GM19468 (cell line): ENCODE measurements at regions not wholly inside any gene's neighbourhood (a gene's known extent, or its start where the extent isn't known, plus 50 kb on each side); places are given as distances from the start of the nearest gene placed in this dataset.
A peak's percentile ranks its signal among the peaks of the same experiment; 100 is the strongest.
"Not testable (repeated sequence)": the region's sequence is repeated elsewhere in the genome, so short reads cannot be mapped to it uniquely, and the experiment has no call there.

Experiments
- ATAC-seq: cut with Tn5 transposase; IDR thresholded peaks from one replicate; pipeline ENCODE4 v1.9.1; 2021; ENCODE audit warnings: mild to moderate bottlenecking, moderate library complexity, moderate number of reproducible peaks; ENCODE audit not compliant: unreplicated experiment; ENCODE audit errors: extremely low read depth

DNA sequence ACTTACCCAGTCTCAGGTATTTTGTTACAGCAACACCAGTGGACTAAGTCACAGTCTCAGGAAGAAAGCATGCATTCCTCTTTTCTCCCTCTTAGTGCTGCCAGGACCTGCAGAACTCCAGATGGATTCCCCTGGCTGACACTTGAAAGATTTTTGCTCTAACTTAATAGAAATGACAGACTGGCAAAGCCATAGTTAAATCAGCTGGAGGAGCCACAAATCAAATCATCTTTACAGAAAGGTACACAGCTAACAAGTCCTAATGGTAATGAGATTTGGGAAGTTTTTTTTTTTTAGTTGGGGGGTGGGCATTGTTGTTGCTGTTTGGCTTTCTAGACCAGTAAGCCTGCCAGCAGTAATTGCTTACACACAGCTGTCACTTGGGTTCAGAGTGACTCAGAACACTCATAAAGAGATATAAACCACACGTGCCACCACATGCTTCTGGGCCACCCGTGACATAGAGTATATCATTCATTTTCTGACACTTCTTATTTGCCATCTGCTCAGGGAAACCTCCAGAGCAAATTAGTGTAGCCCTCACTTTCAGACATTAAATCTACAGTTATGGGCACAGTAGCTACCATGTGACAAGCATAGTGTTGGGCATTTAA is 72.4 kb downstream of the FH start:
- no peak for ATAC-seq

DNA sequence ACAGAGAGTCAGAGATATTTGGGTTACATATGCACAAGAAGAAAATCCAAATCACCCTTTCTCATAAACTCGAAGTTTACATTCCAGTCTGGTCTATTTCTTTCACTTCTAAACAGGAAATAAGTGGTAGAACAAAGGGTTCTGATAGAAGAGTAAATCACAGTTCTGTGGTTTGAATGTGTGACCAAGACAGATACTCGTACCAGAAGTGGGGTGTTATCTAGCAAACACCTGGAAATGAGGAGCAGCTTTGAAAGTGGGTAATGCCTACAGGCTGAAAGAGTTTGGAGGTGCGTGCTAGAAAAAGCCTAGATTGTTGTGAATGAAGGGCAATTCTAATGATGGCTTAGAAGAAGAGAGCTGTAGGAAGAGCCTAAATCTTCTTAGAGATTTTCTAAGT is 74.7 kb downstream of the FH start:
- ATAC-seq = no peak

DNA sequence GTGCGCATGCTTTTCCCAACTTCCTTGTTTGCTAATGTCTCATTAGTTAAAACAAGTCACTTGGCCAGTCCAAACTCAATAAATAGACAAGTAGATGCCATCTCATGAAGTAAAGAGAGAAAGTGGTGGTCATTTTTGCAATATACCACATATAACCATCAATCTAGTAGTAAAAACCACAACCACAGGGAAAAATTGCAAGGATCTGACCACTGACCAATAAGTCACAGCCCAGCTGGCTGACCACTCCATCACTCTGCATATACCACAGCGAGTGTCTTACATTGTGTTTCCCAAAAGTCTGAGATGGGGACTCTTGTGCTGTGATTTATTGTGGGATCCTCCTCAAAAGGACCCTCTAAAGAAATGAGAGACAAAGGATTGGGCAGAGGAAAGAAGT is 76.0 kb downstream of the FH start:
- no peak for ATAC-seq

DNA sequence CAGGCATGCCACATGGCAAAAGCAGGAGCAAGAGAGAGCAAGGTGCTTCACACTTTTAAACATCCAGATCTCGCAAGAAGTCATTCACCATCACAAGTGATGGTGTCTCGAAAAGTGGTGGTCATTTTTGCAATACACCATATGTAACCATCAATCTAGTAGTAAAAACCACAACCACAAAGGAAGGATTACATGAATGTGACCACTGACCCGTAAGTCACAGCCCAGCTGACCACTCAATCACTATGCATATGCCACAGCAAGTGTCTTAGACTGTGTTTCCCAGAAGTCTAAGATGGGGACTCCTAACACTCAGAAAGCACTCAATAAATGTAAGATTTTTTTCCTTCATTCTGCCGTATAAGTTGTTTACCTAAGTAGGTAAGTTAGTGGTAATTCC is 76.9 kb downstream of the FH start:
- no peak for ATAC-seq

DNA sequence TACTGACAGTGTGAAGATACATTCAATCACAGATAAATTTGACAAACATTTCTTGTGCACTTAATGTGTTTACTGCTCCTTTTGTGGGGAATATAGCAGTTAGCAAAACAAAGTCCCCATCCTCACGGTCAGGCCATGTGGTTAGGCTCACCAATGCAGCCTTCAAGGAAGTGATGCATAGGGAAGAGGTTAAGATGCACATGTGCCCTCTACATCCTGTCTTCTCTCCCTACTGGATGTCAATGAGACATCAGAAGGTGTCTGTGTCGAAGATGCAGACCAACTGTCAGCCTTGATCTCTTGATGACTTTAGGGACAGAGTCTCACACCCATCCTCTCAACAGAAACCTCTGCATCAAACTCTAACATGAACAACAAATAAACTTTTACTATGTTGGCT is 78.7 kb downstream of the FH start:
- ATAC-seq = no peak

DNA sequence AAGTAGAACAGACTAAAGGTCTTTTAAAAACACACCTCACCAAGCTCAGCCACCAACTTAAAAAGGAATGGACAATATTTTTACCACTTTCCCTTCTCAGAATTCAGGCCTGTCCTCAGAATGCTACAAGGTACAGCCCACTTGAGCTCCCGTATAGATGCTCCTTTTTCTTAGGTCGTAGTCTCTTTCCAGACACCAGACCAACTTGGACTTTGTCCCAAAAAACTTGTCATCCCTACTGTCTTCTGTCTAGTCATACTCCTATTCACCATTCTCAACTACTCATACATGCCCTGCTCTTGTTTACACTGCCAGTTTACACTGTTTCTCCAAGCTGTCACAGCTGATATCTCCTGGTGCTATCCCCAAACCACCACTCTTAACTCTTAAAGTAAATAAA is 80.9 kb downstream of the FH start:
- not testable (repeated sequence) for ATAC-seq

DNA sequence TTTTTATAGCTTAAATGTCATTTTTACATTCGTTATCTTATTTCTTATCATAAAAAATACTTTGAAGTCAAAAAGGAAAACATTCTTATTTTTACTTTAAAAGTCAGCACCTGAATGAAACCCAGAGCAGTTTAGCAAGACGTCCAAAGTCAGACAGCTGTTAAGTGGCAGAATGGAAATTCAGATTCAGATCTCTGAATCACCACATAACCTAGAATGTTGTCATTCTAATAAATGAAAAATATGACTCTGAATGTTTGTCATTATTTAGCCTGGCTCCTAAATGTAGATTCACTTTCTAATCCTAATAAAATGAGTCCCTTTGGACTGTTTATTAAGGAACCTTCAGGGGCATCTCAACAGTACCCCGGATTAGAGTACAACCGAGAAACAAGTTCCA is 75.2 kb upstream of the RGS7 start:
- no peak for ATAC-seq

DNA sequence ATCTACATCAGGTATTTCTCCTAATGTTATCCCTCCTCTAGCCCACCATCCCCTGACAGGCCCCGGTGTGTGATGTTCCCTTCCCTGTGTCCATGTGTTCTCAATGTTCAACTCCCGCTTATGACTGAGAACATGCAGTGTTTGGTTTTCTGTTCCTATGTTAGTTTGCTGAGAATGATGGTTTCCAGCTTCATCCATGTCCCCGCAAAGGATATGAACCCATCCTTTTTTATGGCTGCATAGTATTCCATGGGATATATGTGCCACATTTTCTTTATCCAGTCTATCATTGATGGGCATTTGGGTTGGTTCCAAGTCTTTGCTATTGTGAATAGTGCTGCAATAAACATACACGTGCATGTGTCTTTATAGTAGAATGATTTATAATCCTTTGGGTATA is 68.1 kb upstream of the RGS7 start:
- not testable (repeated sequence) for ATAC-seq

DNA sequence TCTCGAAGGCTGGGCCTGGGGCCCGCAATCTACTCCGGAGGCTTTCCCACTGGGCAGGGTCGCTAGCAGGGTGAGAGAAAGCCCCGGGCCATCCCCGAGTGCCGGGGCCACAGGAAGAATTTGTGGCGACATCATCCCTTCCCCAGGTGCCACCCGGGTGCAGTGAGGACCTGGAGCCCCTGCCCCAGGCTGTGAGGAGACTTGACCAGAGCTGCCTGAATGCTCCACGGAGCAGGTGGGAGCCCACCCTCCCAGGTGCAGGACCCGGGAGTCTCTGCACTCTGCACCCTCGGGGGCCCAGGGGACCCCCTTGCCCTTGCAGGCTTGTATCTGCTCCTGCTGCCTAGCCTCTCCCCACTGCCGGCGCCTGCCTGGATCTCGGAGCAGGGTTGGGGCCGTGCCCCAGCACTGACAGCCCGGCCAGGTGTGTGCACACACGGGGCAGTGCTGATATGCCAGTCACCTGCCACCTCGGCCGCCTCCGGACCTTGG is 67.5 kb upstream of the RGS7 start:
- no peak for ATAC-seq

DNA sequence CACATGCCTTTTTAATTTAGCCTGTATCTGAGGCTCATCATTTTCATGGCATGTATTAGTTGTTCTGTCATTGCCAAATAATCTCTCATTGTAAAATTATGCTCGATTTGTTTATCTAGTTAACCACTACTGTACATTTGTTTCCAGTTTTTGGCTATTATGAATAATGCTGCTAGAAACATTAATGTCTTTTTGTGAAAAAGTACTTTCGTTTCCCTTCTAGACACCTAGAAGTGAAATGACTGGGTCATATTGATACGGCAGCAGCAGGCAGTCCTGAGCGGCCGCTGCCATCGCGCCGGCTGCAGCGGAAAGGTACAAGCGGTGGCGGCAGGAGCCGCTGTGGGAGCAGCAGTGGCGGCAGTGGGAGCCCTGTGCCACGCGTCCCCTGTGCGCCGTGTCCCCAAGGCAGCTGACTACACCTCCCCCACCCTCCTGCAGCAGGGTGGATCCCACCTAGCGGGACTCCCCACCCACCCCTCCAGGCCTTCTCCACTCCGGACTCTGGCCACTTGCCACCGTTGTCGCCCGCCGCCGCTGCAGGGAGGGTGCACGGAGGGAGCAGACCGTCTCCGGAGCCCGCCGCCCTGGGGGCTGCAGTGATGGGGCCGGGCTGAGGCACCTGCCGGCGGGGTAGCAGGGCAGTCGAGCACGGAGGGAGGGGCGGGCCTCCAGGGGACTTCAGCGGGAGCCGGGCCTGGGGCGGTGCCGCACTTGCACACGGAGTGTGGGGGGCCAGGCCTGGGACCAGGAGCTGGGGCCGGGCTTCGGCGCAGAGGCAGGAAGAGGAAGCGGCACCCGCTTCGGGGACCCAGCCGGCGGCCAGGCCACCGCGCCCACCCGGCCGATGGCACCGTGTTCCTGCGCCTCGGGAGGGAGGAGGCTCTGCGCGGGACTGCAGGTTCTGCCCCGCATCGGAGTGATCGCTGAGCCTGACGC is 66.8 kb upstream of the RGS7 start:
- ATAC-seq = peak; percentile 60

DNA sequence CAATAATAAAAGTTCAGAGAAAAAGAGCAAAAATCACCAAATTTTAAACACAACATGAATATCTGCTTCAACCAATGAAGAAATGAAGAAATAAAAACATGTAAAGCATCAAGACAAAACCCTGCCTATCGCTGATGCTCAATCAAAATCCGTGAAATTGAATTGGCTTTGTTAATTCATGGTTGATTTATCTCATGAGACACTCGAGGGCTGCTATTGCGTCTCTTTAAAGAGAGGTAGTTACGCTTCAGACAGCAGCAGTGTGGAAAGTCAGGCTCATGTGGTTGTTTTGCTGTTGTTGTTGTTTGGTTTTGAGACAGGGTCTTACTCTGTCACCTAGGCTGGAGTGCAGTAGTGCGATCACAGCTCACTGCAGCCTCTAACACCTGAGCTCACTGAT is 65.5 kb upstream of the RGS7 start:
- no peak for ATAC-seq

DNA sequence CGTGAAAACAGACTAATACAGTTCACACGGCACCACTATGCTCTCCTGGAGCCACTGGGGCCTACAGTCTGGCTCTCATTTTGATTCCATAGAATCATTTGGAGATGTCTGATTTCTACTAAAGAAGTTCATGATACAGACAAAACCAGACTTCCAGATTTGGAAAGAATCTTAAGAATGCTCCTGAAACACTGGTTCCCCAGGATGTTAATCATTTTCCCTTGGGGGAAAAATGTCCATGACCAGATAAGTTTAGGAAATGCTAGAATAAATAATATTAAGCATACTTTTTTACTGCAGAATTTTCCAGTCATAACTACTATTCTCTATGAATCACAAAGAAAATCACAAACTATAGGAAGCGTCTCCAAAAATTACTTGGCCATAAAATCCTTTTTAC is 63.0 kb upstream of the RGS7 start:
- no peak for ATAC-seq

DNA sequence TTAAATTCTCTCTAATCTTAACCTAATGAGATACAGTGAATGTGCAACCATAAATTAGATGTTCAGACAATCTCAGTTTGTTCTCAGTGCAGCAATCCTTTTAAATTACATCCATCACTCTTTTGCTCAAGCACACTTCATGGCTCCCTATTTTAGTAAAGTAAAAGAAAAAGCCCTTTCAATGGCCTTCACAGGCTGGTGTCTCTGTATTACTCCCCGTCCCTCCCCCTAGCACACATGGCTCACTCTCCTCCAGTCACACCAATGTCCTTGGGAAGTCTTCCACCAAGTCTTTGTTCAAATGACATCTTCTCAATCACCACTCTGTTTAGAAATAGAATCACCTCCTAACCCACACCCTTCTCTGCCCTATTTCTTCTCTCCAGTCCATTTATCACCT is 60.3 kb upstream of the RGS7 start:
- no peak for ATAC-seq

DNA sequence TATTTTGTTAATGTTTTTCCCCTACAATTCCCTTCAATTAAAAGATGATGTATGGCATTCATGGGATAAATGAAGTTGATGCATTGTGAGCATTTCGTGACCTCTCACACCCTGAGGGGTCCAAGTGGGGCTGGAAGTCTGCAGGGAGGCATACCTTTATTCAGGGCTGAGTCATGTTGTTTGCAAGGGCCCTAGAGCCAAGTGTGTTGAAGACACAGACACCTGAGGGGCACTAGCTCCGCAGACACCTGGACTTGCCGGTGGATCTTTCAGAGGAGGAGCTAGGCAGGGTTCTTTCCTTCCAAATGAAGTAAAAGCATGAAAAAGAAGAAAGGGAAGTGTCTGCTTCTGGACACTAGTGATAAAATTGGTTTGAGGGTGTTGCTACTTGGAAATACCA is 57.0 kb upstream of the RGS7 start:
- ATAC-seq = no peak

DNA sequence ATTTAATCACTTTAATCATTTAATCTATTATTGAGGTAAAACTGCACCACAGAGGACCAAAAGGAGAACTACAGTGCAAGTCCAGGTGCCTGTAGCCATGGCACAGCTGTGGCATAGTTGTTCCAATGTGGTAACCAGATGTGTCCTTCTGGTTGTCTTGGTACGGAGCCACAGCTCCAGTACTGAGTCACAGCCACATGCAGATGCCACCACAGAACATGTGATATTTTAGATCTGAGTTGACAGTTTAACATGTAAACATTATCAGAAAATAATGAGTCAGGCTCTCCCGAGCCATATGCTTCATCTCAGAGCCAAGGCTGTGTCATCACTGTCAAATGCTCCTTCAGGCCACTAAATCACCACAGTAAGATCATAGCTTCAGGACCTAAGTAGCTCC is 56.4 kb upstream of the RGS7 start:
- no peak for ATAC-seq

DNA sequence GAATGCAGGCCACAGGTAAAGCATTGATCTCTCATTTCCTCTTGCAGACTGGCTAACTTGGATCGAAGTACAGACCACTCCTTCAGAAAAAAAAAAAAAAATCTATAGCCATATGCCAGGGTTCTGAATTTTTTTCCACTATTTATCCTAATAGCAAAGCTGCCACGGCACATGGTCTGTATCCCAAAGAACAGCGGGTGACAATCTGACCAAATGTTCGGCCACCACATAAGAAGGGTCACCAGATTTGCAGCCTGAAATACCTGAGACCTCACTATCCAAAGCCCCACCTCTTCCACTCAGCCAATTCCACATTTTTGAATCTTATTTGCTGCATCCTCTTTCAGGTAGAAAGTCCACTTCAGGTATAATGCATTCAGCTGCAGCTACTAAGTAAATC is 55.6 kb upstream of the RGS7 start:
- no peak for ATAC-seq

DNA sequence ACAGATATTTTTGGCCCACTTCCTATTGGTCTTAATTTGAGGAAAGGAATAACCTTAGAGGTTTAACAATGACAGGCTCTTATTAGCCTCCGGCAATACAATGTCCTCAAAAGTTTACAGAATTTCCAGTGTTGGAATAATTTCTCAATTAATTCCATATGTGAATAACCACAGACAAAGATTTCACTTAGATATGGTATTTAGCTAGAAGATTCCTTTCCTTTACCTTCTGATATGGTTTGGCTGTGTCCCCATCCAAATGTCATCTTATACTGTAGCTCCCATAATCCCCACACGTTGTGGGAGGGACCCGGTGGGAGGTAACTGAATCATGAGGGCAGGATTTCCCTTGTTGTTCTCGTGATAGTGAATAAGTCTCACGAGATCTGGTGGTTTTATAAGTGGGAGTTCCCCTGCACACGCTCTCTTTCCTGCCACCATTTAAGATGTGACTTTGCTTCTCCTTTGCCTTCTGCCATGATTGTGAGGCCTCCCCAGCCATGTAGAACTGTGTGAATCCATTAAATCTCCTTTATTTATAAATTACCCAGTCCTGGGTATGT is 54.9 kb upstream of the RGS7 start:
- ATAC-seq = no peak

DNA sequence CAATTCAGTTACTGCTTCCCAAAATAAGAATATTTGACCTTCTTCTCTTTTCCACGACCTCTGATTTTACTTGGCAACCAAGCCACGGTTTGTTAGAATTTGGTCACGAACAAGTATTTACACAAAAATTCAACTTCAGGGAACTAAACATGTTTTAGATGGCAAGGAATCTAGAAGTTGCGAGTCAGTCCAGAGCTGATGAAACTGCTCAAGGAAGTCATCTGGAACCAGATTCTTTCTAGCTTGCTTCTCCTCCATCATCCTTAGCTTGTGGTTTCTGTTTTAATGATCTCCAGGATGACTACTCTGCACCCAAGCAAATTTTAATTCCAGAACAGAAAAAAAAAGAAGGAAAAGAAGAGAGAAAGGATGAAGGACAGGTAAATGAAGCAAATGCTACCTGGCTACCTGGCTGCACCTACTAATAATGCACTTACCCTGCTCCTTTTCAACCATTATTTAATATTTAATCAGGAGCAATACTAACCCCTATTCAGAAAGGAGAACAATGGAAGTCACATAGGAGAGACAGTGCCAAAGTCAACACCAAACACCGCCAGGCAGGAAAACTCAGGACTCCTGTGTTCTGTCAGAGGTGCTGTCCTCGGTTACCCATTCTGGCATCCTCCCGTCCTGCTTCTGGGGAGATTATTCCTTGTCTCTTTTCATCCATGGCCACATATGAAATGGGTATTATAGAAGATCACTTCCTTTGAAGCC is 54.2 kb upstream of the RGS7 start:
- no peak for ATAC-seq

DNA sequence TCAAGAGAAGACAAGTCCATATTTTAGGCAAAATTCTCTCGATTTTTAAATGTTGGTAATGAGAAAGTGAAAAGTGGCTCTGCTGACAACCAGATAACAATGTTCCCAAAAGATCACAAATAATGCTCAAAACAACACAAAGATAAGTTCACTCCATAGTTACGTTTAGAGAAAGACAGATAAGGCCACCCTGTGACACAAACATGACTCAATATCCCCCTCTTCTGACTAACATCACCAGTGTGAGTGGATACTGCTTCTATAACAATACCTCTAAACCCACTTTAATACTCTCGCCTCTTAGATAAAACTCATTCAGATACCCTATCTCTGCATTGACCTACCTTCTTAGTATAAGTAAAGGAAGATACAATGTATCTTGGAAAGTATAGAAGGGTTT is 51.2 kb upstream of the RGS7 start:
- ATAC-seq = no peak
